GM12878 (cell line): ENCODE measurements at regions not wholly inside any gene's neighbourhood (a gene's known extent, or its start where the extent isn't known, plus 50 kb on each side); places are given as distances from the start of the nearest gene placed in this dataset.

Source experiments
- EZH2 ChIP-seq: IDR thresholded peaks from 2 replicates; pipeline ENCODE4 v1.6.1; 2012; ENCODE audit warnings: low read depth, mild to moderate bottlenecking, control low read depth, inconsistent platforms, low read length, borderline replicate concordance; ENCODE audit not compliant: control insufficient read depth
- MEF2A ChIP-seq: IDR thresholded peaks from 2 replicates; pipeline ENCODE4 v1.6.1; 2011; ENCODE audit warnings: low read depth, mild to moderate bottlenecking, low read length, moderate library complexity; ENCODE audit not compliant: insufficient read depth
- POLR2AphosphoS5 ChIP-seq: IDR thresholded peaks from 2 replicates; pipeline ENCODE4 v1.6.1; 2011; ENCODE audit warnings: mild to moderate bottlenecking, low read length, inconsistent platforms
- SIN3A ChIP-seq: IDR thresholded peaks from 2 replicates; pipeline ENCODE4 v1.6.1; 2012; ENCODE audit warnings: low read depth, low read length, improper control_type of control experiment
- TAF1 ChIP-seq: IDR thresholded peaks from 2 replicates; pipeline ENCODE4 v1.6.1; 2011; ENCODE audit warnings: mild to moderate bottlenecking, low read depth, low read length, borderline replicate concordance
- TCF12 ChIP-seq: IDR thresholded peaks from 2 replicates; pipeline ENCODE4 v1.6.1; 2011; ENCODE audit warnings: low read depth, mild to moderate bottlenecking, low read length
- ZNF384 ChIP-seq: IDR thresholded peaks from 2 replicates; pipeline ENCODE4 v1.6.1; 2012; ENCODE audit warnings: low read depth, mild to moderate bottlenecking, low read length, improper control_type of control experiment, borderline replicate concordance
- TF ChIP-seq, protein P1 (sequence below), 3 experiments: IDR thresholded peaks in 2 of 3; conservative IDR thresholded peaks in 1 of 3; 2 replicates each; pipeline ENCODE4 v1.5.1; 2011; ENCODE audit warnings: low read depth in 3 of 3, low read length in 3 of 3, mild to moderate bottlenecking in 3 of 3, control low read depth in 2 of 3, moderate library complexity in 2 of 3, inconsistent platforms in 1 of 3, mixed read lengths in 1 of 3; ENCODE audit not compliant: control insufficient read depth in 2 of 3, insufficient read depth in 1 of 3; ENCODE audit errors: extremely low read depth in 1 of 3

DNA sequence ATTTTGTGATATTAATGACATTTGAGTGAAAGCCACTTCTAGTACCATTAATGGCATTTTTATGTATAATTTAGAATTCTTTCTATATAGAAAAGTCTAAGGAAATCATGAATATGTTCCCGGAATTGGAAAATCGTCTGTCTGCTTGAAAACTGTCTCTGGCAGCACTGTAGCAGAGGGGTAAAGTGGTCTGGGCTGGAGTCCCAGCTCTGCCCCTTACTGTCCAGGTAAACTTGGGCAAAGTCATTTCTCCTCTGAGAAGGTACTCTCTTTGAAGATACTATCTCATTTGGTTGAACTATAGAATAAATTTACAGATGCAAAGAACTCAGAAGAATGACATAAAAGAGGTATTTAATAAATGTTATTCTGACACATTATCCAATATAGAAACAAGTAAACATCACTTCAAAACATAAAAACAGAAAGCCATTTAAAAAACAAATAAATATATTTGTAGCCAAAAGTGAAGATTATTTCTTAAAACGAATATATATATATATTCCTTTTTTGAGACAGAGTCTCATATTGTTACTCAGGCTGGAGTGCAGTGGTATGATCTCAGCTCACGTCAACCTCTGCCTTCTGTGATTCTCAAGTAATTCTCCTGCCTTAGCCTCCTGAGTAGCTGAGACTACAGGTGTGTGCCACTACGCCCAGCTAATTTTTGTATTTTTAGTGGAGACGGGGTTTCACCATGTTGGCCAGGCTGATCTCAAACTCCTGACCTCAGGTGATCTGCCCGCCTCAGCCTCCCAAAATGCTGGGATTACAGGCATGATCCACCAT is 149.8 kb upstream of the ITGA4 start:
- TF ChIP-seq POLR2AphosphoS5 (no peak), MEF2A (no peak), TAF1 (no peak), SIN3A (no peak), TCF12 (no peak), EZH2 (no peak), ZNF384 (no peak)
- TF ChIP-seq, protein P1, sequence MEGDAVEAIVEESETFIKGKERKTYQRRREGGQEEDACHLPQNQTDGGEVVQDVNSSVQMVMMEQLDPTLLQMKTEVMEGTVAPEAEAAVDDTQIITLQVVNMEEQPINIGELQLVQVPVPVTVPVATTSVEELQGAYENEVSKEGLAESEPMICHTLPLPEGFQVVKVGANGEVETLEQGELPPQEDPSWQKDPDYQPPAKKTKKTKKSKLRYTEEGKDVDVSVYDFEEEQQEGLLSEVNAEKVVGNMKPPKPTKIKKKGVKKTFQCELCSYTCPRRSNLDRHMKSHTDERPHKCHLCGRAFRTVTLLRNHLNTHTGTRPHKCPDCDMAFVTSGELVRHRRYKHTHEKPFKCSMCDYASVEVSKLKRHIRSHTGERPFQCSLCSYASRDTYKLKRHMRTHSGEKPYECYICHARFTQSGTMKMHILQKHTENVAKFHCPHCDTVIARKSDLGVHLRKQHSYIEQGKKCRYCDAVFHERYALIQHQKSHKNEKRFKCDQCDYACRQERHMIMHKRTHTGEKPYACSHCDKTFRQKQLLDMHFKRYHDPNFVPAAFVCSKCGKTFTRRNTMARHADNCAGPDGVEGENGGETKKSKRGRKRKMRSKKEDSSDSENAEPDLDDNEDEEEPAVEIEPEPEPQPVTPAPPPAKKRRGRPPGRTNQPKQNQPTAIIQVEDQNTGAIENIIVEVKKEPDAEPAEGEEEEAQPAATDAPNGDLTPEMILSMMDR (IDR thresholded peaks at IDR 0.05 in 2 of 3, conservative IDR thresholded peaks at IDR 0.05 in 1 of 3; ENCODE audit: control insufficient read depth in 2 of 3, extremely low read depth in 1 of 3, insufficient read depth in 1 of 3, low read depth in 3 of 3, low read length in 3 of 3) = no peak
